RWPE1 (cell line): ENCODE measurements at regions not wholly inside any gene's neighbourhood (a gene's known extent, or its start where the extent isn't known, plus 50 kb on each side); places are given as distances from the start of the nearest gene placed in this dataset.

Experiments used
- CTCF ChIA-PET: fragments of 350-600 bp; sonication (Branson Sonifier 250); formaldehyde crosslinking; extraction: SDS; loops from one replicate; lab custom pipeline; 2021; lab: Yijun Ruan, JAX
- POLR2A ChIA-PET: fragments of 400-600 bp; formaldehyde crosslinking; extraction: SDS; loops from one replicate; lab custom pipeline; 2020; ENCODE audit warnings: antibody characterized with exemption; ENCODE audit not compliant: low non-redundant PET; lab: Yijun Ruan, JAX
- DNase-seq: peaks from one replicate; pipeline ENCODE4 v3.0.0; 2012; ENCODE audit warnings: low spot score
- H3K27ac ChIP-seq: fragments of 450-650 bp; 2 replicates; pipeline ENCODE4 v1.5.1; 2017
- TF ChIP-seq, protein P1 (sequence below): fragments of 450-650 bp; conservative IDR thresholded peaks from 2 replicates; pipeline ENCODE4 v1.5.1; 2017; ENCODE audit warnings: low read depth, mild to moderate bottlenecking

GRCh38 chr5:135162661-135163265 is 128.7 kb upstream of the PITX1 start:
- no peak overlapping the region for H3K27ac ChIP-seq
- no peak for DNase-seq
- ChIA-PET POLR2A (no interaction called here), CTCF (interaction anchor here (0.7 to 0.9 kb wide), 2 partner anchors 12 to 1003 kb away, joined by 3 read pairs; no protein-coding TSS in a partner anchor)
- TF ChIP-seq, protein P1, sequence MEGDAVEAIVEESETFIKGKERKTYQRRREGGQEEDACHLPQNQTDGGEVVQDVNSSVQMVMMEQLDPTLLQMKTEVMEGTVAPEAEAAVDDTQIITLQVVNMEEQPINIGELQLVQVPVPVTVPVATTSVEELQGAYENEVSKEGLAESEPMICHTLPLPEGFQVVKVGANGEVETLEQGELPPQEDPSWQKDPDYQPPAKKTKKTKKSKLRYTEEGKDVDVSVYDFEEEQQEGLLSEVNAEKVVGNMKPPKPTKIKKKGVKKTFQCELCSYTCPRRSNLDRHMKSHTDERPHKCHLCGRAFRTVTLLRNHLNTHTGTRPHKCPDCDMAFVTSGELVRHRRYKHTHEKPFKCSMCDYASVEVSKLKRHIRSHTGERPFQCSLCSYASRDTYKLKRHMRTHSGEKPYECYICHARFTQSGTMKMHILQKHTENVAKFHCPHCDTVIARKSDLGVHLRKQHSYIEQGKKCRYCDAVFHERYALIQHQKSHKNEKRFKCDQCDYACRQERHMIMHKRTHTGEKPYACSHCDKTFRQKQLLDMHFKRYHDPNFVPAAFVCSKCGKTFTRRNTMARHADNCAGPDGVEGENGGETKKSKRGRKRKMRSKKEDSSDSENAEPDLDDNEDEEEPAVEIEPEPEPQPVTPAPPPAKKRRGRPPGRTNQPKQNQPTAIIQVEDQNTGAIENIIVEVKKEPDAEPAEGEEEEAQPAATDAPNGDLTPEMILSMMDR, result no peak

GRCh38 chr5:135161221-135161620 is 127.2 kb upstream of the PITX1 start:
- no peak for DNase-seq
- TF ChIP-seq, protein P1, result no peak
- no peak overlapping the region for H3K27ac ChIP-seq
- POLR2A ChIA-PET, result no interaction called here
- CTCF ChIA-PET, result no interaction called here

GRCh38 chr5:135160036-135160675 is 126.1 kb upstream of the PITX1 start:
- TF ChIP-seq, protein P1, result no peak
- CTCF ChIA-PET, result interaction anchor here (0.5 kb wide), 1 partner anchor 709 kb away, joined by 3 read pairs; no protein-coding TSS in a partner anchor
- POLR2A ChIA-PET, result no interaction called here
- DNase-seq, result no peak
- no peak overlapping the region for H3K27ac ChIP-seq

DNA sequence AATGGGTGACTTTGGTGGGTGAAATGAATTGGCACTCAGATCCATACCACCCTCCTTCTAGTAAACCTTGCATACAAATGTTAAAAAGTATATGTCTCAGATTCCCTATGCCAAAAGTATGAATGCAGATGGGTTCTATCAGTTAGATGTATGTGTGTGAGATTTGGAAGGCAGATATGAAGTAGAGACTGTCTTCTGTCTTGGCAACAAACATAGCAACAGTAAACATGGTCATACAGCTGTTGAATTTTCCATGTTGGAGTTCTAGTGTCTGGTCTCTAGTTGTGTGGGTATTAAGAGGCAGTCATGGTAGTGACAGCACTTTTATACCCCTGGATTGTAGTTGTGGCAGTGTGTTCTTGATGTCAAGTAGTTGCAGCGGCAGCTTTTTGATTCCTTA is 125.6 kb upstream of the PITX1 start:
- POLR2A ChIA-PET, result no interaction called here
- CTCF ChIA-PET, result interaction anchor here (0.5 kb wide), 1 partner anchor 709 kb away, joined by 3 read pairs; no protein-coding TSS in a partner anchor
- TF ChIP-seq, protein P1, result no peak
- no peak overlapping the region for H3K27ac ChIP-seq
- DNase-seq, result no peak

- ChIA-PET POLR2A (no interaction called here), CTCF (interaction anchor here (0.6 kb wide), 1 partner anchor 267 kb away, joined by 4 read pairs; no protein-coding TSS in a partner anchor)
- TF ChIP-seq, protein P1, result no peak
- no peak for DNase-seq
- H3K27ac ChIP-seq, result no peak overlapping the region
Observed at GRCh38 chr5:135158982-135159381, 125.0 kb upstream of the PITX1 start.

GRCh38 chr5:135158314-135158697 is 124.3 kb upstream of the PITX1 start:
- TF ChIP-seq, protein P1, result no peak

More at GRCh38 chr5:135158314-135158697, 124.3 kb upstream of the PITX1 start:
- no peak overlapping the region for H3K27ac ChIP-seq
- ChIA-PET CTCF (interaction anchor here (0.6 kb wide), 1 partner anchor 267 kb away, joined by 4 read pairs; no protein-coding TSS in a partner anchor), POLR2A (no interaction called here)
- DNase-seq, result no peak
